ES-I3 (cell line): ENCODE measurements at regions not wholly inside any gene's neighbourhood (a gene's known extent, or its start where the extent isn't known, plus 50 kb on each side); places are given as distances from the start of the nearest gene placed in this dataset.

Source experiments
- H3K36me3 ChIP-seq: 2 replicates; pipeline ENCODE4 v1.6.1; 2013; ENCODE audit warnings: mild to moderate bottlenecking, low read length, control low read depth, moderate library complexity; ENCODE audit not compliant: insufficient read depth
- H3K4me1 ChIP-seq: 2 replicates; pipeline ENCODE4 v1.6.1; 2013; ENCODE audit warnings: mild to moderate bottlenecking, control low read depth, low read length; ENCODE audit not compliant: insufficient read depth
- H3K9ac ChIP-seq: 2 replicates; pipeline ENCODE4 v1.6.1; 2013; ENCODE audit warnings: low read depth, mild to moderate bottlenecking, low read length, moderate library complexity
- H3K9me3 ChIP-seq: 2 replicates; pipeline ENCODE4 v1.6.1; 2013; ENCODE audit warnings: mild to moderate bottlenecking, low read length, moderate library complexity; ENCODE audit not compliant: control insufficient read depth, insufficient read depth

DNA sequence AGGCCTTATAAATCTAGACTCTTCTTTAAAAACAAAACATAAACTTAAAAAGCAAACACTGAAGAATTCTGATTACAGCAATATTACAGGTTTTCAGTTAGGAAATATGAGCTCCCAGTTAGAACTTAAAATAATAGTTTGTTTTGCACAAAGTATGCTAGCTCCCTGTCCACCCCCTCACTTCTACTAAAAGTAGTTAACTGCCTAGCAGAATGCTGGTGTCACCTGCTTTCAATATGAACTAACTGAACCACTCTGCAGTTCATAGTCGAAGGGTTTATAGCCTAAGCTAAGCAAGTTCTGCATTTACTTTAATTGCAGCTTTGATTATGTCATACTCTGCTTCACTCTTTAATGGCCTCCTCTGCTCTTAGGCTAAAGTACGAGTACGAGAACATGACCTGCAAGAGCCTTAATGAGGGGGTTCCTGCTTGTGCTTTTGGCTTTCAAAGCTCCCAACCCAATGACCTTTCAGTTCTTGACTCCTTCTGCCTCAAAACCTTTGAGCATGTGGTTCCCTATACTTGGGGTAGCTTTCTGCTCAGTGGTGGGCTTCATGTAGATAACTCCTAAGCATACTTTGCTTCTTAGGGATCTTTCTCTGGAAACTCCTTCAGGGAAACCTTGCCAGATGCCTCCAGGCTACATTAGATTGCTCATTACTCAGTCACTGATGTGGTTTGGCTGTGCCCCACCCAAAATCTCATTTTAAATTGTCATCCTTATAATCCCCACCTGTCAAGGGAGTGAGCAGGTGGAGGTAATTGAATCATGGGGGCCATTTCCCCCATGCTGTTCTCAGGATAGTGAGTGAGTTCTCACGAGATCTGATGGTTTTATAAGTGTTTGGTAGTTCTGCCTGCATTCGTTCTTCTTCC is 278.9 kb upstream of the ARGLU1 start:
- no peak overlapping the region for H3K9ac ChIP-seq
- H3K36me3 ChIP-seq: no peaks in the 10 kb centered on the region
- H3K9me3 ChIP-seq: no peaks in the 10 kb centered on the region
- peaks cover 4% of the 10 kb centered on the region; the same call in 1 of the 2 replicates for H3K4me1 ChIP-seq

DNA sequence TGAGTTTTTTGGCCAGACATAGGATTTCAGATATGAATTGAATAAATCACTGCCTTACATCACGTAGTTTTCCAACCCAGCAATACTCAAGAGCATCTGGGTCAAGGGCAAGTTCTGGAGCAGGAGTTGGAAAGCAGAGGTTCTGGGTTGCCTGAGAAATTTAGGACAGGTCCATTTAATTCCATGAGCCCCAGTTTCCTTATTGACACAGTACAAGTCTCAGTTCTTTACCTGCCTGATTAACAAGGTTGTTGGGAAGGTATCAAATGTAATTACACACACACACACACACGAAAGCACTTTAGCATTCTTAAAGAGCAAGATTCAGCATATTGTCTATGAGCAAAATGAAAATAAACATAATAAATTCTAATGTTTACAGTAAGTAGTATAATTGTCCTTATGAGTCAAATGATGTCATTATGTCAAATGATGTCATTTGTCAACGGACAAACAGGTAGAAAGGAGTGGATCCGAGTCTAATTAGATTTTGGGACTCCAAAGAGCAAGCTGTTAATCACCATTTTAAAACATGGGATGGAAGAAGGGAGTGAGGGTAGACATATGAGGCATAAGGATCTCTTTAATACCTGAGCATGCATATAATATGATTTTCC is 268.4 kb upstream of the ARGLU1 start:
- Histone ChIP-seq H3K9me3 (no peaks in the 10 kb centered on the region; the same call in 1 of the 2 replicates), H3K4me1 (no peaks in the 10 kb centered on the region), H3K9ac (no peak overlapping the region), H3K36me3 (no peaks in the 10 kb centered on the region)

DNA sequence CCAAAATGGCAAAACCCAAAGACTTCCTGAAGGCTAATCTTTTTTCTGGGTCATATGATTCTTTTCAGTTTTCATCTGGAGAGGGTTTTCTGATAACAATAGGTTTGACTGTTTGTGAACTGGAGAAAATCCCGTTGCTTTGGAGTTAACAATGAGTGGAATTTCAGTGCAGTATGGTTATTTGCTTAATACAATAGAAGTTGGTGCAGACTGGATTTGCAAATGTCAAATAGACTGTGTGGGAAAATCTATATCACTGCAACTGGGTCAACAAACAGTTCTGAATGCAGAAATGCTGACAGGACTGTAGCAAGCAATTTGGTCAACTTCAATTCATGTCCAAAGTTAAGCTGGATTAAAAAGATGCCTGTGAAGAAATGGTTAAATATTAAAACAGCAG is 267.5 kb upstream of the ARGLU1 start:
- H3K36me3 ChIP-seq: no peaks in the 10 kb centered on the region
- no peaks in the 10 kb centered on the region; the same call in 1 of the 2 replicates for H3K9me3 ChIP-seq
- no peaks in the 10 kb centered on the region for H3K4me1 ChIP-seq
- H3K9ac ChIP-seq: no peak overlapping the region

DNA sequence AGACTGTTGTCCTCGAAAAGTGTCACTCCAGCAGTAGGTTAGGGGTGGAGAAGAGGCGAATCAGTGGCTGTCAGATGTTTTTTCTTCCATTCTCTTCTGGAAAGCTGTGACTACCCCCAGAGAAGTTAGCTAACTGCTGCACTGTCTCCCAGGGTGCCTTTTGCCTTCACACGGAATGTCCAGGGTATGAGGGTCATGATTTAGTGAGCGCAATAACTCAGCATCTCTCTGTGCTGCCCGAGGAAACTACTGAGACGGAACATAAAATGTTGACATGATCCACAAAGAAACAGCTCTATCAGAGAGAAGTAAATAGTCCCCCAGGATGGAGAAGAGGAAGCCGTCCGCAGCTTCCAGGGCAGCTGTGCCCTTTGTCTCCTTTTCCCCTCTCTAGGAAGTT is 254.0 kb upstream of the ARGLU1 start:
- no peaks in the 10 kb centered on the region for H3K9me3 ChIP-seq
- H3K4me1 ChIP-seq: peaks cover 4% of the 10 kb centered on the region; the same call in 1 of the 2 replicates
- H3K36me3 ChIP-seq: no peaks in the 10 kb centered on the region
- no peak overlapping the region for H3K9ac ChIP-seq

DNA sequence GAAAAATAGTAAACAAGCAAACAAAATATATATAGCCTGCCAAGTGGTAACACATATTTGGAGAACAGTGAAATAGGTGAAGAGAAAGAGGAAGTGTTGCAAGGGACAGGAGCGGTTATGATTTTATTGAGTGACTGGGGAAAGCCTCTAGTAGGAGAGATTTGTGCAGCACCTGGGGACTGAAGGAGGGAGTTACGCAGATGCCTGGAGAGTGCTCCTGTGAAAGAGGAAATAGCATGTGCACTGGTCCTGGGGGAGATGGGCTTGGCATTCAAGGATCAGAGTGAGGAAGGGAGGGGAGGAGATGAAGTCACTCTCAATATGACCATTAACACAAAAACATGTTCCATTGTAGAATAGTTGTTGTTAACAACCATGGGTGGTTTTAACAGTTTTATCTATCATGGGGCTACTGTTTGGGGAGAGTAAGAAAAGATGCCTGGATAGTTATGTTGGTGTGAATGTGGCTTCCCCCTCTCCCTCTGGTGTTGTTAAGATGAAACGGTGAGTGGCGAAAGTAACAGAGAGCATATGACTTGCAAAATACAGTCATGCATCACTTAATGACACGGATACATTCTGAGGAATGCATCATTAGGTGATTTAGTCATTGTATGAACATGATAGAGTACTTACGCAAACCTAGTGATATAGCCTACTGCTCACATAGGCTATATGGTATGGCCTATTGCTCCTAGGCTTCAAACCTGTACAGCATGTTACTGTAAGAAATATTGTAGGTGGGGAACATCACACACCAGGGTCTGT is 251.7 kb upstream of the ARGLU1 start:
- H3K36me3 ChIP-seq: no peaks in the 10 kb centered on the region
- H3K9ac ChIP-seq: no peak overlapping the region
- H3K4me1 ChIP-seq: peaks cover 16% of the 10 kb centered on the region
- H3K9me3 ChIP-seq: no peaks in the 10 kb centered on the region

DNA sequence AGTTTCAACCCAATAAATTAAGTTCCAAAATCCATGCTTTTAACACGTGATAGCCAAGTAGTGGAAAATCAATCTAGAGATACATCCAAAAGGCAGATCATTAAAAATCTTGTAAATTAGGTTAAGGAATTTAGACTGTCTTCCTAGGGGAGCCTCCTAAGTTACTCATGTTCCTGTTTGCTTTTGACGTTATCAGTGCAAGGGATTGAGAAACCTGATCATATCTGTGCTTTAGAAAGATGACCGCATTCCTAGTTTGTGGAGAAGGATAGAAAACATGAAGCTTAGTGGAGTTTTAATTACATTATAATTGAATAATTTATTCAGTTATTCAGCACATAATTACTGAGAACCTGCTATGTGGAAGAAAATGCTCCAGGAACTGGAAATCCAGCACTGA is 251.0 kb upstream of the ARGLU1 start:
- Histone ChIP-seq H3K4me1 (peaks cover 18% of the 10 kb centered on the region), H3K9ac (no peak overlapping the region), H3K36me3 (no peaks in the 10 kb centered on the region), H3K9me3 (no peaks in the 10 kb centered on the region)

DNA sequence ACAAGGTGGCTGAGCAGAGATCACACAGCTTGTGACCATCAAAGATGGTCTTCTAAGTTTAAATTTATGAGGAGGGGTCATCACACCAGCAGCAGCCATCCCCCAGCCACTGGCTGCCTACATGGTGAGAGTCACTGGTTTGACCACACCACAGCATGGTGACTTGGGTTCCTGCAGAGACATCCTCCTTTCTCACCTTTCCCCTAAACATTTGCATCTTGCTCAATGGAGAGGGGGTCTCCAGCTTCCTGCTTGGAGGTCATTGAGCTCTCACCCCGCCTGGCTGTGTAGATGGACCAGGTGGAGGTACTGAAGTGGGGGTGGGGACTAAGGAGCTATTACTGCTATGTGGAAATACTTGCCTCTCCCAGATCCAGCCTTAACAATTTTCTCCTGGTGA is 247.6 kb upstream of the ARGLU1 start:
- Histone ChIP-seq H3K36me3 (no peaks in the 10 kb centered on the region), H3K4me1 (peaks cover 28% of the 10 kb centered on the region), H3K9me3 (no peaks in the 10 kb centered on the region), H3K9ac (no peak overlapping the region)

DNA sequence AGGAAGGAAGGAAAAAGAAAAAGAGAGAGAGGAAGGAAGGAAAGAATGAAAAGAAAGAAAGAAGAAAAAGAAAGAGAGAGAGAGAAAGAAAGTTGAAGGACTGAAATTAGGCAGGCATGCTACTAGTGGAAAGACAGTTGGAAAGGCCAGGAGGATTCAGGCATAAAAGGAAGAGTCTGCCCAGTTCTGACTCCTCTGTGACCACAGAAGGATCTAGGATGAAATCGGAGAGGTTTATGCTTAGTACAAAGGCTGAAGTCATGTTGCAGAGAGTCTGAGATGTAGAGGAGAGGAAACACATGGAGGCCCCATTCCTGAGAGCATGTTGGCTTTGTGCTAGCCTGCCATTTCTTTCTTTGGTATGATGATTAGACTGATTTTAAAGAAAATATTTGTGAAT is 246.5 kb upstream of the ARGLU1 start:
- no peak overlapping the region for H3K9ac ChIP-seq
- no peaks in the 10 kb centered on the region for H3K36me3 ChIP-seq
- H3K9me3 ChIP-seq: no peaks in the 10 kb centered on the region
- peaks cover 38% of the 10 kb centered on the region for H3K4me1 ChIP-seq

DNA sequence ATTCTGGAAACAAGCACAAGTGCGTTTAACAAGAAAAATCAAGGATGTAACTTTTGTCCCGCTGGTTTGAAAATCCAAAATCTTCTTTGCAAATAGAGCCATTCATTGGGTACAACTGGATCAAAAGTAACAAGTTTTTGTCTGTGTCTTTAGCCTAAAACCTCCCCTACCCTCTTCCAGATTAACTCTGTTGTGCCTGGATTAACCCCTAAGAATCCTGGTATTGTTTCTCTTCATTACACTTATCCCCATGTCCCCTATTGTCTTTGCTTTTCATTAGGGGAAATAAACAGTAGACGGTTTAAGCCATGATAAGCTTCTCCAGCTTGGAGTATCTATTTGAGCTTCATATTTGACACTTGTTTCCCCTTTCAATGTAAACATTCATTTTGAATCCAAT is 242.1 kb upstream of the ARGLU1 start:
- no peaks in the 10 kb centered on the region for H3K9me3 ChIP-seq
- peaks cover 33% of the 10 kb centered on the region for H3K4me1 ChIP-seq
- no peak overlapping the region for H3K9ac ChIP-seq
- H3K36me3 ChIP-seq: no peaks in the 10 kb centered on the region

DNA sequence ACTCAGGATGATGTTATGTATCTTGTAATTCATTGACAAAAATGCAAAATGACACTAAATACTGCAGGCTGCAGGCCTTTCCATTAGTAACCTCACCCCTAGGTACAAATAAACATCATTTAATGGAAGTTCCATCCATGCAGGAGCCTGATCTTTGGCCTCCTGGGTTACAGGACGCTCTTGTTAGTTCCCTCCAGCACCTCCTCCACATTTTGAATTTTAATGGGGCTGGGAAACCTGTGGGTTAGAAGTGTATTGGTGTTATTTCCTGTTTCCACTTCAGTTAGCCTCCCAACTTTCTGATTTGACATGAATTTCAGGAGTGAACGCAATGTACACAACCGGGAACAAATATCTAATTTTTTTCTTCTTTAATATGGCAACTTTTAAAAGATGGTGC is 237.1 kb upstream of the ARGLU1 start:
- Histone ChIP-seq H3K36me3 (no peaks in the 10 kb centered on the region), H3K9me3 (no peaks in the 10 kb centered on the region), H3K4me1 (peaks cover 28% of the 10 kb centered on the region), H3K9ac (no peak overlapping the region)

DNA sequence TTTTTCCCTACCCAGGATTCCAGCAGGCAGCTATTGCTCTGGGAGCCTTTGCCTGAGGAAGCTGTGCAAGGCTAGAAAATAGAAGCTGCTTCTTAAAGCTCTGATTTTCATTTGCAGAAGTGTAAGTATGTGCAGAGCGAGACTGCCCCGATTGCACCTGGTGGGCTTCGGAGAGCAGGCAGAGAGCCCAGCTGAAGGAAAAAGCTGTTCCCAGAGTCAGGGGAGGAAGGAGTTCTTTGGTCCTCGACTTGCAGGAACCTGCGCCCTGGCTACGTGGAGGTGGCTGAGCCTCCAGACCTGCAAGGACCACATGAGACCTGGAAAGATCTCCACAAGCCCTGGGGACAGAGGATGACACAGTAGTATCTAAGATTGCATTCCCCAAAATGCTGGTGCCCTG is 235.0 kb upstream of the ARGLU1 start:
- Histone ChIP-seq H3K9me3 (no peaks in the 10 kb centered on the region), H3K36me3 (no peaks in the 10 kb centered on the region), H3K4me1 (peaks cover 36% of the 10 kb centered on the region), H3K9ac (no peak overlapping the region)

DNA sequence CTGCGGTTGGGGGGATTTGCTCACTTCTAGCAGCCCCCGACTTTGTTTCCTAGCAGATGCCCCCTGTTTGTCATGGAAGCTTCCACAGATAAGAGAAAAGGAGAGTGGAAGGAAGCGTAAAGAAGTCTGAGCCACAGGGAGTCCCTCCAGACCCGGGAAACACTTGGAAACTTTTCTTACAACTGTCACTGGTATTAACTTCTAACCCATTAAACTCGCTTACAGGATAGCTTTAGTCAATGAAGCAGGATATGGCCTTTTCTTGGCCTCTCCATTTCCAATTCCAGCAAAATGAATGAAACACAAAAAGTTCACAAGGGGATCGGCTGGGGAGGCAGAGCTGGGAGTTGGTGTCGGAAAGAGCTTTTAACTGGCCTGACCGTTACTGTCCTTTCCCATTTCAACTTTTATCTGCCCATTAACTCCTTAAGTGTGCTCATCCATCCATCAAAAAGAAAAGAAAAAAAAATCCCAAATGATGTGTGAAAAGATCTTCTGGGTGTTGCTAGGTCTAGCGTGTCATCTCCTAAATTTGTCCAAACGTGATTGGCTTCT is 231.9 kb upstream of the ARGLU1 start:
- H3K4me1 ChIP-seq: peaks cover 26% of the 10 kb centered on the region
- H3K9me3 ChIP-seq: no peaks in the 10 kb centered on the region

DNA sequence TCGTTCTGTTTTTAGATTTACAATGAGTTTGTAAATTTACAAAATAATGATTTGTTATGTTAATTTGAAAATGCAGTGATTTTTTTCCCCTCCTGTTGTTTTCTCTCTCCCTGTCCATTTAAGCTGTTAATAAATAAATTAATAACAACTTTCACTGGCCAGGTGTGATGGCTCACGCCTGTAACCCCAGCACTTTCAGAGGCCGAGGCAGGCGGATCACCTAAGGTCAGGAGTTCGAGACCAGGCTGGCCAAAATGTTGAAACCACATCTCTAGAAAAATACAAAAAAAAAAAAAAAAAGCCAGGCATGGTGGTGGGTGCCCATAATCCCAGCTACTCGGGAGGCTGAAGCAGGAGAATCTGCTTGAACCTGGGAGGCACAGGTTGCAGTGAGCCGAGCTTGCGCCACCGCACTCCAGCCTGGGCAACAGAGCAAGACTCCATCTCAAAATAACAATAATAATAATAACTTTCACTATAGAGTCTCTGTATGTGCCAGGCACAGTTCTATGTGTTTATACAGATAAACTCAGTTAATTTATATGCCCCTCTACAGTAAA is 229.2 kb upstream of the ARGLU1 start:
- Histone ChIP-seq H3K9me3 (no peaks in the 10 kb centered on the region), H3K4me1 (peaks cover 16% of the 10 kb centered on the region), H3K36me3 (no peaks in the 10 kb centered on the region), H3K9ac (no peak overlapping the region; the same call in 1 of the 2 replicates)

More for the DNA sequence above, 231.9 kb upstream of the ARGLU1 start:
- H3K9ac ChIP-seq: no peak overlapping the region
- H3K36me3 ChIP-seq: no peaks in the 10 kb centered on the region
